C4-2B (cell line): ENCODE measurements at regions not wholly inside any gene's neighbourhood (a gene's known extent, or its start where the extent isn't known, plus 50 kb on each side); places are given as distances from the start of the nearest gene placed in this dataset.

Experiments used
- ZFX ChIP-seq: fragments of 450-650 bp; IDR thresholded peaks from 2 replicates; pipeline ENCODE4 v1.6.1; 2017
- TF ChIP-seq, protein P1 (sequence below): fragments of 450-650 bp; conservative IDR thresholded peaks from 2 replicates; pipeline ENCODE4 v1.5.1; 2017; ENCODE audit warnings: mild to moderate bottlenecking

DNA sequence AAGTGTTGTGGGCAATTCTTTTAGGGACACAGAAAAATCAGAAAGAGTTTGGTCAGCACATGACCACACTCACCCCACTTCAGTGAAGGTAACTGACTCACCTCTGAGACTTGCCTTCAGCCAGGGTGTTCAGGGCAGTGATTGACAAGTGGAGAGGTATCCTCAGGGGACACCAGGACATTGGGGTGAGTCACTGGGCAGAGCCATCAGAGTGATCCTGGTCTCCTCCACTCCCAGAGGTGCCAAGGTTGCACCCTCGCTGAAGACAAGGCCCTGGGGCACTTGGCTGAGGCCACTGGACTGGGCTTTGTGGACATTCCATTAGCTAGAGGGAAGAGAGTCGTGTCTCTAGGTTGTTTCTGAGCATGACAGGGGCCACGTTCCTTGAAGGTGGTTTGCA is 113.4 kb downstream of the GADD45G start:
- TF ChIP-seq, protein P1, sequence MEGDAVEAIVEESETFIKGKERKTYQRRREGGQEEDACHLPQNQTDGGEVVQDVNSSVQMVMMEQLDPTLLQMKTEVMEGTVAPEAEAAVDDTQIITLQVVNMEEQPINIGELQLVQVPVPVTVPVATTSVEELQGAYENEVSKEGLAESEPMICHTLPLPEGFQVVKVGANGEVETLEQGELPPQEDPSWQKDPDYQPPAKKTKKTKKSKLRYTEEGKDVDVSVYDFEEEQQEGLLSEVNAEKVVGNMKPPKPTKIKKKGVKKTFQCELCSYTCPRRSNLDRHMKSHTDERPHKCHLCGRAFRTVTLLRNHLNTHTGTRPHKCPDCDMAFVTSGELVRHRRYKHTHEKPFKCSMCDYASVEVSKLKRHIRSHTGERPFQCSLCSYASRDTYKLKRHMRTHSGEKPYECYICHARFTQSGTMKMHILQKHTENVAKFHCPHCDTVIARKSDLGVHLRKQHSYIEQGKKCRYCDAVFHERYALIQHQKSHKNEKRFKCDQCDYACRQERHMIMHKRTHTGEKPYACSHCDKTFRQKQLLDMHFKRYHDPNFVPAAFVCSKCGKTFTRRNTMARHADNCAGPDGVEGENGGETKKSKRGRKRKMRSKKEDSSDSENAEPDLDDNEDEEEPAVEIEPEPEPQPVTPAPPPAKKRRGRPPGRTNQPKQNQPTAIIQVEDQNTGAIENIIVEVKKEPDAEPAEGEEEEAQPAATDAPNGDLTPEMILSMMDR = no peak
- no peak for TF ChIP-seq ZFX
